Nephron progenitor cell (in vitro differentiated cells): ENCODE measurements at regions not wholly inside any gene's neighbourhood (a gene's known extent, or its start where the extent isn't known, plus 50 kb on each side); places are given as distances from the start of the nearest gene placed in this dataset.

ENCODE experiments used
- DNase-seq: peaks from one replicate; pipeline ENCODE4 v3.0.0; 2021
- H3K27ac Mint-ChIP-seq: 2 replicates; pipeline ENCODE4 v1.8.0; 2021; ENCODE audit warnings: mild to moderate bottlenecking, moderate library complexity, mixed read lengths
- H3K27me3 Mint-ChIP-seq: 2 replicates; pipeline ENCODE4 v1.8.0; 2021; ENCODE audit warnings: mild to moderate bottlenecking, low read depth, mixed read lengths; ENCODE audit not compliant: poor library complexity
- H3K36me3 Mint-ChIP-seq: 2 replicates; pipeline ENCODE4 v1.8.0; 2021; ENCODE audit warnings: low read depth, mixed read lengths
- H3K4me1 Mint-ChIP-seq: 2 replicates; pipeline ENCODE4 v1.8.0; 2021; ENCODE audit warnings: mixed read lengths
- H3K4me3 Mint-ChIP-seq: 2 replicates; pipeline ENCODE4 v1.8.0; 2021; ENCODE audit warnings: mild to moderate bottlenecking, moderate library complexity, mixed read lengths
- H3K9me3 Mint-ChIP-seq: 2 replicates; pipeline ENCODE4 v1.8.0; 2021; ENCODE audit warnings: mild to moderate bottlenecking, moderate library complexity, mixed read lengths
- CTCF ChIP-seq: fragments of 200-600 bp; sonication (generic); IDR thresholded peaks from 2 replicates; pipeline ENCODE4 v1.5.0; 2021; ENCODE audit warnings: antibody characterized with exemption

GRCh38 chr2:180871649-180872048 is 108.8 kb upstream of the UBE2E3 start:
- no peak overlapping the region for H3K27ac Mint-ChIP-seq
- H3K27me3 Mint-ChIP-seq: peaks cover 10% of the 10 kb centered on the region
- H3K9me3 Mint-ChIP-seq: peaks cover under 1% of the 10 kb centered on the region
- no peak for DNase-seq
- TF ChIP-seq CTCF: no peak
- no peak overlapping the region for H3K4me3 Mint-ChIP-seq
- no peaks in the 10 kb centered on the region for H3K36me3 Mint-ChIP-seq
- H3K4me1 Mint-ChIP-seq: no peaks in the 10 kb centered on the region

- H3K4me3 Mint-ChIP-seq: no peak overlapping the region
- H3K9me3 Mint-ChIP-seq: no peaks in the 10 kb centered on the region
- no peaks in the 10 kb centered on the region for H3K36me3 Mint-ChIP-seq
- H3K27me3 Mint-ChIP-seq: no peaks in the 10 kb centered on the region
- no peaks in the 10 kb centered on the region for H3K4me1 Mint-ChIP-seq
- no peak for TF ChIP-seq CTCF
- no peak overlapping the region for H3K27ac Mint-ChIP-seq
- no peak for DNase-seq
Measured at GRCh38 chr2:180849851-180850250, 130.6 kb upstream of the UBE2E3 start.

- H3K9me3 Mint-ChIP-seq: no peaks in the 10 kb centered on the region
- no peak for TF ChIP-seq CTCF
- no peaks in the 10 kb centered on the region for H3K27me3 Mint-ChIP-seq
- H3K4me3 Mint-ChIP-seq: no peak overlapping the region
- no peak overlapping the region for H3K27ac Mint-ChIP-seq
- H3K36me3 Mint-ChIP-seq: no peaks in the 10 kb centered on the region
- DNase-seq: no peak
- no peaks in the 10 kb centered on the region for H3K4me1 Mint-ChIP-seq
Measured at GRCh38 chr2:180848393-180848792, 132.0 kb upstream of the UBE2E3 start.

GRCh38 chr2:180846756-180847472 is 133.5 kb upstream of the UBE2E3 start:
- H3K9me3 Mint-ChIP-seq: no peaks in the 10 kb centered on the region
- no peak for TF ChIP-seq CTCF

GRCh38 chr2:180842461-180842860 is 137.9 kb upstream of the UBE2E3 start:
- no peak overlapping the region for H3K4me3 Mint-ChIP-seq
- peaks cover 5% of the 10 kb centered on the region for H3K9me3 Mint-ChIP-seq
- no peak for TF ChIP-seq CTCF
- H3K27ac Mint-ChIP-seq: no peak overlapping the region
- no peaks in the 10 kb centered on the region for H3K36me3 Mint-ChIP-seq
- H3K4me1 Mint-ChIP-seq: no peaks in the 10 kb centered on the region
- DNase-seq: no peak
- H3K27me3 Mint-ChIP-seq: no peaks in the 10 kb centered on the region

More at GRCh38 chr2:180846756-180847472, 133.5 kb upstream of the UBE2E3 start:
- H3K4me1 Mint-ChIP-seq: no peaks in the 10 kb centered on the region
- H3K27me3 Mint-ChIP-seq: no peaks in the 10 kb centered on the region
- H3K27ac Mint-ChIP-seq: no peak overlapping the region
- no peak overlapping the region for H3K4me3 Mint-ChIP-seq
- DNase-seq: no peak
- H3K36me3 Mint-ChIP-seq: no peaks in the 10 kb centered on the region

- H3K27me3 Mint-ChIP-seq: no peaks in the 10 kb centered on the region
- no peak overlapping the region for H3K27ac Mint-ChIP-seq
- no peak overlapping the region for H3K4me3 Mint-ChIP-seq
- no peaks in the 10 kb centered on the region for H3K36me3 Mint-ChIP-seq
- H3K9me3 Mint-ChIP-seq: peaks cover 5% of the 10 kb centered on the region
- no peak for DNase-seq
- TF ChIP-seq CTCF: no peak
- H3K4me1 Mint-ChIP-seq: no peaks in the 10 kb centered on the region
Measured at GRCh38 chr2:180840641-180841040, 139.8 kb upstream of the UBE2E3 start.
